ENCODE measurements at regions not wholly inside any gene's neighbourhood (a gene's known extent, or its start where the extent isn't known, plus 50 kb on each side); places are given as distances from the start of the nearest gene placed in this dataset.

- no peak for TF ChIP-seq POLR2AphosphoS5 (IDR thresholded peaks at IDR 0.05; ENCODE audit: low read depth, low read length)
- TF ChIP-seq SIN3A (IDR thresholded peaks at IDR 0.05; ENCODE audit: borderline replicate concordance, low read depth, low read length), result no peak
- TF ChIP-seq, protein P1, sequence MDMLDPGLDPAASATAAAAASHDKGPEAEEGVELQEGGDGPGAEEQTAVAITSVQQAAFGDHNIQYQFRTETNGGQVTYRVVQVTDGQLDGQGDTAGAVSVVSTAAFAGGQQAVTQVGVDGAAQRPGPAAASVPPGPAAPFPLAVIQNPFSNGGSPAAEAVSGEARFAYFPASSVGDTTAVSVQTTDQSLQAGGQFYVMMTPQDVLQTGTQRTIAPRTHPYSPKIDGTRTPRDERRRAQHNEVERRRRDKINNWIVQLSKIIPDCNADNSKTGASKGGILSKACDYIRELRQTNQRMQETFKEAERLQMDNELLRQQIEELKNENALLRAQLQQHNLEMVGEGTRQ (IDR thresholded peaks at IDR 0.05; ENCODE audit: borderline replicate concordance, low read depth, low read length), result no peak
- TF ChIP-seq RFX5 (IDR thresholded peaks at IDR 0.05; ENCODE audit: low read length), result no peak
- TF ChIP-seq, protein P2, sequence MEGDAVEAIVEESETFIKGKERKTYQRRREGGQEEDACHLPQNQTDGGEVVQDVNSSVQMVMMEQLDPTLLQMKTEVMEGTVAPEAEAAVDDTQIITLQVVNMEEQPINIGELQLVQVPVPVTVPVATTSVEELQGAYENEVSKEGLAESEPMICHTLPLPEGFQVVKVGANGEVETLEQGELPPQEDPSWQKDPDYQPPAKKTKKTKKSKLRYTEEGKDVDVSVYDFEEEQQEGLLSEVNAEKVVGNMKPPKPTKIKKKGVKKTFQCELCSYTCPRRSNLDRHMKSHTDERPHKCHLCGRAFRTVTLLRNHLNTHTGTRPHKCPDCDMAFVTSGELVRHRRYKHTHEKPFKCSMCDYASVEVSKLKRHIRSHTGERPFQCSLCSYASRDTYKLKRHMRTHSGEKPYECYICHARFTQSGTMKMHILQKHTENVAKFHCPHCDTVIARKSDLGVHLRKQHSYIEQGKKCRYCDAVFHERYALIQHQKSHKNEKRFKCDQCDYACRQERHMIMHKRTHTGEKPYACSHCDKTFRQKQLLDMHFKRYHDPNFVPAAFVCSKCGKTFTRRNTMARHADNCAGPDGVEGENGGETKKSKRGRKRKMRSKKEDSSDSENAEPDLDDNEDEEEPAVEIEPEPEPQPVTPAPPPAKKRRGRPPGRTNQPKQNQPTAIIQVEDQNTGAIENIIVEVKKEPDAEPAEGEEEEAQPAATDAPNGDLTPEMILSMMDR (IDR thresholded peaks at IDR 0.05), result no peak
- no peak for TF ChIP-seq YY1 (IDR thresholded peaks at IDR 0.05; ENCODE audit: low read depth)
- no peak for TF ChIP-seq TAF1 (IDR thresholded peaks at IDR 0.05; ENCODE audit: borderline replicate concordance, low read depth, low read length)
- TF ChIP-seq CHD2 (IDR thresholded peaks at IDR 0.05; ENCODE audit: low read length, partially characterized antibody), result no peak
- no peak for TF ChIP-seq MXI1 (IDR thresholded peaks at IDR 0.05; ENCODE audit: low read depth, low read length)
- TF ChIP-seq FOXM1 (IDR thresholded peaks at IDR 0.05; ENCODE audit: low read depth), result no peak
- no peak for TF ChIP-seq EP300 (IDR thresholded peaks at IDR 0.05; ENCODE audit: borderline replicate concordance in 1 of 2, low read depth in 1 of 2, low read length in 1 of 2)
- TF ChIP-seq, protein P3, sequence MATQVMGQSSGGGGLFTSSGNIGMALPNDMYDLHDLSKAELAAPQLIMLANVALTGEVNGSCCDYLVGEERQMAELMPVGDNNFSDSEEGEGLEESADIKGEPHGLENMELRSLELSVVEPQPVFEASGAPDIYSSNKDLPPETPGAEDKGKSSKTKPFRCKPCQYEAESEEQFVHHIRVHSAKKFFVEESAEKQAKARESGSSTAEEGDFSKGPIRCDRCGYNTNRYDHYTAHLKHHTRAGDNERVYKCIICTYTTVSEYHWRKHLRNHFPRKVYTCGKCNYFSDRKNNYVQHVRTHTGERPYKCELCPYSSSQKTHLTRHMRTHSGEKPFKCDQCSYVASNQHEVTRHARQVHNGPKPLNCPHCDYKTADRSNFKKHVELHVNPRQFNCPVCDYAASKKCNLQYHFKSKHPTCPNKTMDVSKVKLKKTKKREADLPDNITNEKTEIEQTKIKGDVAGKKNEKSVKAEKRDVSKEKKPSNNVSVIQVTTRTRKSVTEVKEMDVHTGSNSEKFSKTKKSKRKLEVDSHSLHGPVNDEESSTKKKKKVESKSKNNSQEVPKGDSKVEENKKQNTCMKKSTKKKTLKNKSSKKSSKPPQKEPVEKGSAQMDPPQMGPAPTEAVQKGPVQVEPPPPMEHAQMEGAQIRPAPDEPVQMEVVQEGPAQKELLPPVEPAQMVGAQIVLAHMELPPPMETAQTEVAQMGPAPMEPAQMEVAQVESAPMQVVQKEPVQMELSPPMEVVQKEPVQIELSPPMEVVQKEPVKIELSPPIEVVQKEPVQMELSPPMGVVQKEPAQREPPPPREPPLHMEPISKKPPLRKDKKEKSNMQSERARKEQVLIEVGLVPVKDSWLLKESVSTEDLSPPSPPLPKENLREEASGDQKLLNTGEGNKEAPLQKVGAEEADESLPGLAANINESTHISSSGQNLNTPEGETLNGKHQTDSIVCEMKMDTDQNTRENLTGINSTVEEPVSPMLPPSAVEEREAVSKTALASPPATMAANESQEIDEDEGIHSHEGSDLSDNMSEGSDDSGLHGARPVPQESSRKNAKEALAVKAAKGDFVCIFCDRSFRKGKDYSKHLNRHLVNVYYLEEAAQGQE (IDR thresholded peaks at IDR 0.05; ENCODE audit: low read depth, low read length), result no peak
Measured at GRCh38 chr20:6877633-6878032, 110.1 kb downstream of the BMP2 start.
